ENCODE measurements at regions not wholly inside any gene's neighbourhood (a gene's known extent, or its start where the extent isn't known, plus 50 kb on each side); places are given as distances from the start of the nearest gene placed in this dataset.

DNA sequence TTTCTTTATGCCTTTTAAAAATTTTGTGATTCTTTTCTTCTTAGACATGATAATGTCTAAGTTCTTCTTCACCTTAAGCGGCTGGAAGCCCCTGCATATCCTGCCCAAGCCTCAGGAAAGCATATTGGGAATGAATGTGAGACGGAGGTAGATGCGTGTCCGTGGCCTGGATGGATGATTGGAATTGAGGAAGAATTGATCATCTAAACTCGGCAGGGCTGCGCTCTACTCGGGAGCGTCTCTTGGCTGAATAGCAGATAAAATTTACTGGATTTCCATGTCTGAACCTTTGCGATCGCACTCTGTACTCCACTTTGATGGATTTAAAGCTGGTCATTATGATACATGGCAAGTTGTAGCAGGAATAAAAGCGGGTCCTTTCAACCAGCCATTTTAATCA lies 406.7 kb upstream of the ONECUT1 start:
- Histone ChIP-seq H3K27me3 (ENCODE audit: insufficient read depth, low read length) (0 out of 2 replicates have a peak, but pooled peaks cover 3% of the 10 kb centered on the region), H3K4me2 (ENCODE audit: low read length) (0 out of 2 replicates have a peak overlapping the region, but pooled peaks have one; percentile 25), H3K4me3 (replicated peaks in 1 of 2; ENCODE audit: low read depth in 1 of 2, low read length in 2 of 2) (no peak overlapping the region), H3K9me2 (ENCODE audit: insufficient read depth) (no peaks in the 10 kb centered on the region), H3K36me3 (ENCODE audit: control insufficient read depth in 1 of 2, insufficient read depth in 2 of 2, low read length in 2 of 2) (no peaks in the 10 kb centered on the region), H2AFZ (ENCODE audit: low read depth, low read length, poor library complexity, severe bottlenecking) (no peak overlapping the region), H3K4me1 (ENCODE audit: control insufficient read depth in 1 of 2, insufficient read depth in 2 of 2, low read length in 2 of 2) (no peaks in the 10 kb centered on the region), H3K79me2 (ENCODE audit: insufficient read depth, low read length) (no peaks in the 10 kb centered on the region), H3K9me3 (ENCODE audit: control insufficient read depth in 1 of 2, insufficient read depth in 1 of 2, low read depth in 1 of 2, low read length in 2 of 2) (no peaks in the 10 kb centered on the region), H3K9ac (ENCODE audit: low read length) (no peak overlapping the region), H4K20me1 (ENCODE audit: insufficient read depth) (no peaks in the 10 kb centered on the region), H3K27ac (ENCODE audit: low read depth, low read length) (no peak overlapping the region)
- DNase-seq (ENCODE audit: low read depth, low spot score) (no peak), ATAC-seq (no peak)
- no peak for TF ChIP-seq JUND (IDR thresholded peaks at IDR 0.05)
- TF ChIP-seq, protein P1, sequence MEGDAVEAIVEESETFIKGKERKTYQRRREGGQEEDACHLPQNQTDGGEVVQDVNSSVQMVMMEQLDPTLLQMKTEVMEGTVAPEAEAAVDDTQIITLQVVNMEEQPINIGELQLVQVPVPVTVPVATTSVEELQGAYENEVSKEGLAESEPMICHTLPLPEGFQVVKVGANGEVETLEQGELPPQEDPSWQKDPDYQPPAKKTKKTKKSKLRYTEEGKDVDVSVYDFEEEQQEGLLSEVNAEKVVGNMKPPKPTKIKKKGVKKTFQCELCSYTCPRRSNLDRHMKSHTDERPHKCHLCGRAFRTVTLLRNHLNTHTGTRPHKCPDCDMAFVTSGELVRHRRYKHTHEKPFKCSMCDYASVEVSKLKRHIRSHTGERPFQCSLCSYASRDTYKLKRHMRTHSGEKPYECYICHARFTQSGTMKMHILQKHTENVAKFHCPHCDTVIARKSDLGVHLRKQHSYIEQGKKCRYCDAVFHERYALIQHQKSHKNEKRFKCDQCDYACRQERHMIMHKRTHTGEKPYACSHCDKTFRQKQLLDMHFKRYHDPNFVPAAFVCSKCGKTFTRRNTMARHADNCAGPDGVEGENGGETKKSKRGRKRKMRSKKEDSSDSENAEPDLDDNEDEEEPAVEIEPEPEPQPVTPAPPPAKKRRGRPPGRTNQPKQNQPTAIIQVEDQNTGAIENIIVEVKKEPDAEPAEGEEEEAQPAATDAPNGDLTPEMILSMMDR (IDR thresholded peaks at IDR 0.05 in 2 of 3, conservative IDR thresholded peaks at IDR 0.05 in 1 of 3; ENCODE audit: borderline replicate concordance in 1 of 3, insufficient read depth in 1 of 3, low read depth in 2 of 3, low read length in 2 of 3), result no peak
- no peak for TF ChIP-seq YY1 (IDR thresholded peaks at IDR 0.05; ENCODE audit: extremely low read depth, insufficient replicate concordance, low read depth, low read length)
- TF ChIP-seq, protein P2, sequence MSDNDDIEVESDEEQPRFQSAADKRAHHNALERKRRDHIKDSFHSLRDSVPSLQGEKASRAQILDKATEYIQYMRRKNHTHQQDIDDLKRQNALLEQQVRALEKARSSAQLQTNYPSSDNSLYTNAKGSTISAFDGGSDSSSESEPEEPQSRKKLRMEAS (IDR thresholded peaks at IDR 0.05), result no peak
- no peak for TF ChIP-seq EGR1 (IDR thresholded peaks at IDR 0.05; ENCODE audit: low read depth)
- TF ChIP-seq EZH2phosphoT487 (IDR thresholded peaks at IDR 0.05; ENCODE audit: borderline replicate concordance), result no peak
- TF ChIP-seq RAD21 (IDR thresholded peaks at IDR 0.05; ENCODE audit: low read depth), result no peak
- no peak for TF ChIP-seq SRF (IDR thresholded peaks at IDR 0.05; ENCODE audit: low read depth)
- no peak for TF ChIP-seq ZNF274 (IDR thresholded peaks at IDR 0.05; ENCODE audit: low read depth, low read length)
- TF ChIP-seq, protein P3, sequence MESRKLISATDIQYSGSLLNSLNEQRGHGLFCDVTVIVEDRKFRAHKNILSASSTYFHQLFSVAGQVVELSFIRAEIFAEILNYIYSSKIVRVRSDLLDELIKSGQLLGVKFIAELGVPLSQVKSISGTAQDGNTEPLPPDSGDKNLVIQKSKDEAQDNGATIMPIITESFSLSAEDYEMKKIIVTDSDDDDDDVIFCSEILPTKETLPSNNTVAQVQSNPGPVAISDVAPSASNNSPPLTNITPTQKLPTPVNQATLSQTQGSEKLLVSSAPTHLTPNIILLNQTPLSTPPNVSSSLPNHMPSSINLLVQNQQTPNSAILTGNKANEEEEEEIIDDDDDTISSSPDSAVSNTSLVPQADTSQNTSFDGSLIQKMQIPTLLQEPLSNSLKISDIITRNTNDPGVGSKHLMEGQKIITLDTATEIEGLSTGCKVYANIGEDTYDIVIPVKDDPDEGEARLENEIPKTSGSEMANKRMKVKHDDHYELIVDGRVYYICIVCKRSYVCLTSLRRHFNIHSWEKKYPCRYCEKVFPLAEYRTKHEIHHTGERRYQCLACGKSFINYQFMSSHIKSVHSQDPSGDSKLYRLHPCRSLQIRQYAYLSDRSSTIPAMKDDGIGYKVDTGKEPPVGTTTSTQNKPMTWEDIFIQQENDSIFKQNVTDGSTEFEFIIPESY (IDR thresholded peaks at IDR 0.05; ENCODE audit: extremely low read depth, insufficient replicate concordance, low read length), result no peak
- TF ChIP-seq CEBPB (IDR thresholded peaks at IDR 0.05; ENCODE audit: low read depth), result no peak
- TF ChIP-seq FOSL1 (IDR thresholded peaks at IDR 0.05; ENCODE audit: low read depth), result no peak
- intact Hi-C loops (cut with micrococcal nuclease), result loop anchor here (2.0 to 10.0 kb wide), 2 partner anchors 382 to 416 kb away; no protein-coding TSS in a partner anchor
- ChIA-PET POLR2A (no interaction called here), RAD21 (ENCODE audit: low non-redundant PET in 1 of 2, low total read pairs in 2 of 2, uncharacterized antibody in 2 of 2, unreplicated experiment in 2 of 2) (no interaction called here), CTCF (interaction anchor here (0.7 to 1.0 kb wide), 2 partner anchors 417 to 937 kb away, joined by 3 read pairs; no protein-coding TSS in a partner anchor)
- BruUV-seq (replicated peaks), result no TSS peak
